H1 (cell line): ENCODE measurements at regions not wholly inside any gene's neighbourhood (a gene's known extent, or its start where the extent isn't known, plus 50 kb on each side); places are given as distances from the start of the nearest gene placed in this dataset.

Experiments
- CTCF ChIA-PET: fragments of 300-600 bp; sonication (Branson Sonifier 250); formaldehyde crosslinking; loops from one replicate; lab custom pipeline; 2021; ENCODE audit not compliant: partially characterized antibody; lab: Charles Lee
- POLR2A ChIA-PET: fragments of 300-600 bp; sonication (Branson Sonifier 250); formaldehyde crosslinking; loops from one replicate; lab custom pipeline; 2021; ENCODE audit warnings: inconsistent platforms; ENCODE audit not compliant: partially characterized antibody; lab: Charles Lee
- DNase-seq, 2 experiments: peaks; one replicate each; pipeline versions ENCODE4 v3.0.0 to v3.0.0-alpha.2; 2010 to 2022; ENCODE audit warnings: low spot score in 2 of 2, low read depth in 1 of 2, mixed read lengths in 1 of 2
- FAIRE-seq: peaks from 2 replicates; lab custom pipeline; 2011; peaks lifted over from hg19 to GRCh38; lab: Jason Lieb, UNC
- H2AFZ ChIP-seq: 2 replicates; pipeline ENCODE4 v1.8.1; 2012; ENCODE audit warnings: low read length, inconsistent platforms
- H2AK5ac ChIP-seq: 2 replicates; pipeline ENCODE4 v1.6.1; 2013; ENCODE audit warnings: low read depth, low read length
- H2BK120ac ChIP-seq: replicated peaks from 2 replicates; pipeline ENCODE3; 2013; ENCODE audit warnings: low read depth, low read length, inconsistent platforms
- H2BK12ac ChIP-seq: 2 replicates; pipeline ENCODE4 v1.6.1; 2013; ENCODE audit warnings: low read depth, low read length
- H2BK15ac ChIP-seq: 2 replicates; pipeline ENCODE4 v1.6.1; 2013; ENCODE audit warnings: low read length
- H2BK20ac ChIP-seq: 2 replicates; pipeline ENCODE4 v1.6.1; 2013; ENCODE audit warnings: low read length
- H2BK5ac ChIP-seq: 2 replicates; pipeline ENCODE4 v1.6.1; 2013; ENCODE audit warnings: low read depth, low read length
- H3K14ac ChIP-seq: 2 replicates; pipeline ENCODE4 v1.6.1; 2013; ENCODE audit warnings: inconsistent platforms; ENCODE audit not compliant: insufficient read length
- H3K18ac ChIP-seq: 2 replicates; pipeline ENCODE4 v1.6.1; 2013; ENCODE audit warnings: low read length; ENCODE audit errors: extremely low read depth
- H3K23ac ChIP-seq: 2 replicates; pipeline ENCODE4 v1.6.1; 2013; ENCODE audit warnings: inconsistent platforms; ENCODE audit not compliant: insufficient read length
- H3K23me2 ChIP-seq: 2 replicates; pipeline ENCODE4 v1.6.1; 2013; ENCODE audit warnings: low read depth, low read length
- H3K27ac ChIP-seq: 2 replicates; pipeline ENCODE4 v1.6.1; 2011; ENCODE audit warnings: low read depth, low read length, inconsistent platforms
- H3K27me3 ChIP-seq, 4 experiments: replicated peaks in 1 of 4; 1 replicate in 1 of 4; 2 replicates in 3 of 4; pipeline versions ENCODE4 v1.6.1 to v1.8.1; 2011 to 2013; ENCODE audit warnings: low read length in 3 of 4, mild to moderate bottlenecking in 3 of 4, inconsistent platforms in 2 of 4, mixed read lengths in 2 of 4, moderate library complexity in 1 of 4; ENCODE audit not compliant: control insufficient read depth in 3 of 4, insufficient read depth in 3 of 4; ENCODE audit errors: extremely low read depth in 1 of 4
- H3K36me3 ChIP-seq, 4 experiments: 2 replicates each; pipeline versions ENCODE4 v1.6.1 to v1.8.1; 2011 to 2013; ENCODE audit warnings: mild to moderate bottlenecking in 4 of 4, low read length in 3 of 4, moderate library complexity in 2 of 4, control low read depth in 1 of 4, inconsistent platforms in 1 of 4; ENCODE audit not compliant: insufficient read depth in 4 of 4, control insufficient read depth in 2 of 4
- H3K4ac ChIP-seq: replicated peaks from 2 replicates; pipeline ENCODE3; 2013; ENCODE audit warnings: low read length, low read depth, mixed read lengths, inconsistent platforms; ENCODE audit not compliant: insufficient read length
- H3K4me1 ChIP-seq, 4 experiments: replicated peaks in 1 of 4; 1 replicate in 1 of 4; 2 replicates in 3 of 4; pipeline versions ENCODE4 v1.6.1 to v1.8.1; 2011 to 2013; ENCODE audit warnings: low read length in 3 of 4, inconsistent platforms in 2 of 4, mixed read lengths in 1 of 4; ENCODE audit not compliant: insufficient read depth in 4 of 4, control insufficient read depth in 3 of 4
- H3K4me2 ChIP-seq, 2 experiments: 2 replicates each; pipeline versions ENCODE4 v1.6.1 to v1.8.1; 2011 to 2013; ENCODE audit warnings: low read depth in 2 of 2, low read length in 2 of 2, control low read depth in 1 of 2, inconsistent platforms in 1 of 2, mild to moderate bottlenecking in 1 of 2; ENCODE audit not compliant: insufficient read depth in 1 of 2
- H3K4me3 ChIP-seq, 4 experiments: fragments of 200-600, 300-600 bp in 1 of 4; sonication (generic), shearing (Covaris generic), sonication (Bioruptor Twin) in 1 of 4; 2 replicates each; pipeline versions ENCODE4 v1.5.1 to v1.8.1; 2011 to 2016; ENCODE audit warnings: low read length in 4 of 4, low read depth in 3 of 4, control low read depth in 2 of 4, inconsistent platforms in 2 of 4, mild to moderate bottlenecking in 2 of 4, mixed read lengths in 1 of 4, moderate library complexity in 1 of 4; ENCODE audit not compliant: insufficient read depth in 2 of 4; ENCODE audit errors: extremely low read depth in 1 of 4
- H3K56ac ChIP-seq: replicated peaks from 2 replicates; pipeline ENCODE3; 2013; ENCODE audit warnings: low read depth, mild to moderate bottlenecking, mixed read lengths, low read length, inconsistent platforms; ENCODE audit not compliant: insufficient read length
- H3K79me1 ChIP-seq: 2 replicates; pipeline ENCODE4 v1.6.1; 2013; ENCODE audit warnings: low read depth, low read length, control low read depth
- H3K79me2 ChIP-seq, 2 experiments: 2 replicates each; pipeline versions ENCODE4 v1.6.1 to v1.8.1; 2012 to 2013; ENCODE audit warnings: low read length in 2 of 2, mild to moderate bottlenecking in 2 of 2, inconsistent platforms in 1 of 2; ENCODE audit not compliant: insufficient read depth in 2 of 2, control insufficient read depth in 1 of 2
- H3K9ac ChIP-seq, 4 experiments: replicated peaks in 1 of 4; 1 replicate in 1 of 4; 2 replicates in 3 of 4; pipeline versions ENCODE4 v1.6.1 to v1.8.1; 2011 to 2013; ENCODE audit warnings: low read depth in 3 of 4, low read length in 3 of 4, control low read depth in 2 of 4, mild to moderate bottlenecking in 2 of 4, moderate library complexity in 2 of 4, inconsistent platforms in 1 of 4; ENCODE audit errors: extremely low read depth in 1 of 4
- H3K9me3 ChIP-seq, 2 experiments: 2 replicates each; pipeline versions ENCODE4 v1.6.1 to v1.8.1; 2012 to 2013; ENCODE audit warnings: mild to moderate bottlenecking in 2 of 2, moderate library complexity in 2 of 2, control low read depth in 1 of 2, inconsistent platforms in 1 of 2, low read depth in 1 of 2, low read length in 1 of 2, mixed read lengths in 1 of 2; ENCODE audit not compliant: insufficient read depth in 2 of 2
- H4K20me1 ChIP-seq, 2 experiments: replicated peaks in 1 of 2; 2 replicates each; pipeline versions ENCODE3 to v1.8.1; 2011 to 2013; ENCODE audit warnings: inconsistent platforms in 2 of 2, low read length in 2 of 2, mild to moderate bottlenecking in 1 of 2; ENCODE audit not compliant: insufficient read depth in 2 of 2, control insufficient read depth in 1 of 2
- H4K5ac ChIP-seq: 2 replicates; pipeline ENCODE4 v1.6.1; 2013; ENCODE audit warnings: low read length, low read depth, mixed read lengths, inconsistent platforms; ENCODE audit not compliant: insufficient read length
- H4K8ac ChIP-seq: 2 replicates; pipeline ENCODE4 v1.8.0; 2013; ENCODE audit warnings: mild to moderate bottlenecking, moderate library complexity, low read length, inconsistent platforms; ENCODE audit not compliant: insufficient read depth; ENCODE audit errors: extremely low read depth
- H4K91ac ChIP-seq: replicated peaks from 2 replicates; pipeline ENCODE3; 2013; ENCODE audit warnings: low read length, mixed read lengths, inconsistent platforms; ENCODE audit not compliant: insufficient read length
- KDM5A ChIP-seq: fragments of 200-600 bp; IDR thresholded peaks from 2 replicates; pipeline ENCODE4 v1.7.1; 2012; ENCODE audit warnings: mild to moderate bottlenecking, low read length, inconsistent platforms, mixed read lengths
- TBP ChIP-seq: IDR thresholded peaks from 2 replicates; pipeline ENCODE4 v1.6.1; 2011; ENCODE audit warnings: low read depth, low read length, improper control_type of control experiment

DNA sequence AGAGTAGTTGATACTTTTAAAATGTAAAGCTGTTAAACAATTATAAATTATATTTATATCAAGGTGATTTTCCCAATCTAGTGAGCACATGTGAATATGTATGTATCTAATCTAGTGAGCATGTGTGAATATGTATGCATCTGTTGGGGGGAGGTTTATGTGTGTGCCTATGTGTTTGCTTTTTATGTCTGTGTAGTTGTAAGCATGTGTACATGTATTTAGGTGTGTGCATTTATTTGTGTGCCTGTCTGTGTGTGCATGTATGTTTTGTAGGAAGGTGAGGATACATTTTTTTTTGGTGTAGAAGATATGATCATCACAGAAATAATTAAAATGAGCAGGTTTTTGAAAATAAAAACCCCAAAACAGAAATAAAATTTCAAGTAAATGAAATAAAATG, 318.9 kb upstream of the CHRM3 start:
- no peak overlapping the region for H3K9ac ChIP-seq
- POLR2A ChIA-PET = no interaction called here
- H4K20me1 ChIP-seq = no peaks in the 10 kb centered on the region
- CTCF ChIA-PET = no interaction called here
- no peak overlapping the region for H4K5ac ChIP-seq
- H3K27me3 ChIP-seq = peaks cover 0 to 2% (median 0%) of the 10 kb centered on the region in 4 experiments; a peak in 1 of 7 replicates
- H3K9me3 ChIP-seq = no peaks in the 10 kb centered on the region
- no peak overlapping the region for H3K27ac ChIP-seq
- no peak overlapping the region for H2BK120ac ChIP-seq
- no peaks in the 10 kb centered on the region for H3K79me2 ChIP-seq
- DNase-seq (no peak), FAIRE-seq (no peak)
- no peak overlapping the region for H3K23ac ChIP-seq
- no peaks in the 10 kb centered on the region for H3K79me1 ChIP-seq
- H2BK5ac ChIP-seq = no peak overlapping the region
- no peak overlapping the region for H2AK5ac ChIP-seq
- no peak overlapping the region for H2BK12ac ChIP-seq
- H3K56ac ChIP-seq = no peak overlapping the region
- no peak overlapping the region for H3K14ac ChIP-seq
- H3K4ac ChIP-seq = no peak overlapping the region
- H3K4me3 ChIP-seq = no peak overlapping the region
- no peak overlapping the region for H2BK20ac ChIP-seq
- no peaks in the 10 kb centered on the region; the same call in 1 of the 2 replicates for H3K23me2 ChIP-seq
- H3K36me3 ChIP-seq = no peaks in the 10 kb centered on the region
- no peak overlapping the region for H2BK15ac ChIP-seq
- H3K4me1 ChIP-seq = no peaks in the 10 kb centered on the region
- H3K4me2 ChIP-seq = no peak overlapping the region
- no peak overlapping the region for H2AFZ ChIP-seq
- no peak overlapping the region for H3K18ac ChIP-seq
- no peak overlapping the region for H4K8ac ChIP-seq
- H4K91ac ChIP-seq = no peak overlapping the region
- TF ChIP-seq TBP = no peak
- TF ChIP-seq KDM5A = no peak
